Hepatocyte (in vitro differentiated cells): ENCODE measurements at regions not wholly inside any gene's neighbourhood (a gene's known extent, or its start where the extent isn't known, plus 50 kb on each side); places are given as distances from the start of the nearest gene placed in this dataset.

ENCODE experiments used
- EZH2 ChIP-seq: fragments of 200-600 bp; sonication (generic); IDR thresholded peaks from 2 replicates; pipeline ENCODE4 v1.6.1; 2016; ENCODE audit warnings: antibody characterized with exemption, mild to moderate bottlenecking, borderline replicate concordance
- TF ChIP-seq, protein P1 (sequence below): fragments of 200-600 bp; sonication (generic); IDR thresholded peaks from 2 replicates; pipeline ENCODE4 v1.5.1; 2016; ENCODE audit warnings: antibody characterized with exemption, mild to moderate bottlenecking; ENCODE audit not compliant: poor library complexity

DNA sequence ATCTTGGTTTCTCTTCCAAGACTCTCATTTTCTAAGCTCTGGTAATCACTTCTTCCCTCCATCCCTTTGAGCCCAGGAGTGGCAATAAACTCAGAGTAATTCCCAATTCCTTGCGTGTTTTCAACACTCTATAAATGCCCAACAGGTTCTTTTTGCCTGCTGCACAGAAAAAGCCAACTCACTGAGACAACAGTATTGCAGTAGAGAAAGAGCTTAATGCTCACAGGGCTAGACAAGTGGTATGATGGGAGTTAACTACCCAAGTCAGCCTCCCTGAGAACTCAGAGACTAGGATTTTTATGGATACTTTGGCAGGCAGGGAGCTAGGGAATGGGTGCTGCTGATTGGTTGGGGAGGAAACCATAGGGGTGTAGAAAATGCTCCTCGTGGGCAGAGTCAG lies 103.4 kb downstream of the MTNR1A start:
- TF ChIP-seq, protein P1, sequence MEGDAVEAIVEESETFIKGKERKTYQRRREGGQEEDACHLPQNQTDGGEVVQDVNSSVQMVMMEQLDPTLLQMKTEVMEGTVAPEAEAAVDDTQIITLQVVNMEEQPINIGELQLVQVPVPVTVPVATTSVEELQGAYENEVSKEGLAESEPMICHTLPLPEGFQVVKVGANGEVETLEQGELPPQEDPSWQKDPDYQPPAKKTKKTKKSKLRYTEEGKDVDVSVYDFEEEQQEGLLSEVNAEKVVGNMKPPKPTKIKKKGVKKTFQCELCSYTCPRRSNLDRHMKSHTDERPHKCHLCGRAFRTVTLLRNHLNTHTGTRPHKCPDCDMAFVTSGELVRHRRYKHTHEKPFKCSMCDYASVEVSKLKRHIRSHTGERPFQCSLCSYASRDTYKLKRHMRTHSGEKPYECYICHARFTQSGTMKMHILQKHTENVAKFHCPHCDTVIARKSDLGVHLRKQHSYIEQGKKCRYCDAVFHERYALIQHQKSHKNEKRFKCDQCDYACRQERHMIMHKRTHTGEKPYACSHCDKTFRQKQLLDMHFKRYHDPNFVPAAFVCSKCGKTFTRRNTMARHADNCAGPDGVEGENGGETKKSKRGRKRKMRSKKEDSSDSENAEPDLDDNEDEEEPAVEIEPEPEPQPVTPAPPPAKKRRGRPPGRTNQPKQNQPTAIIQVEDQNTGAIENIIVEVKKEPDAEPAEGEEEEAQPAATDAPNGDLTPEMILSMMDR, result no peak
- TF ChIP-seq EZH2, result no peak
